NT2/D1 (cell line): ENCODE measurements at regions not wholly inside any gene's neighbourhood (a gene's known extent, or its start where the extent isn't known, plus 50 kb on each side); places are given as distances from the start of the nearest gene placed in this dataset.

Source experiments
- DNase-seq: peaks from one replicate; pipeline ENCODE4 v3.0.0-alpha.2; 2011; ENCODE audit warnings: low read depth, low spot score
- H3K27me3 ChIP-seq: 2 replicates; pipeline ENCODE4 v1.6.0; 2011; ENCODE audit warnings: mild to moderate bottlenecking; ENCODE audit not compliant: insufficient read length, insufficient read depth
- H3K36me3 ChIP-seq: 2 replicates; pipeline ENCODE4 v1.6.1; 2011; ENCODE audit warnings: mild to moderate bottlenecking, low read length, mixed read lengths; ENCODE audit not compliant: insufficient read depth, insufficient read length
- H3K4me1 ChIP-seq: 2 replicates; pipeline ENCODE4 v1.5.1; 2011; ENCODE audit not compliant: insufficient read depth, insufficient read length
- H3K4me3 ChIP-seq: 2 replicates; pipeline ENCODE4 v1.5.1; 2011; ENCODE audit warnings: low read depth; ENCODE audit not compliant: insufficient read length
- H3K9ac ChIP-seq: 2 replicates; pipeline ENCODE4 v1.6.0; 2011; ENCODE audit warnings: low read depth; ENCODE audit not compliant: insufficient read length
- H3K9me3 ChIP-seq: 2 replicates; pipeline ENCODE4 v1.5.1; 2011; ENCODE audit warnings: mild to moderate bottlenecking, low read length; ENCODE audit not compliant: insufficient read depth
- SUZ12 ChIP-seq: IDR thresholded peaks from 2 replicates; pipeline ENCODE4 v1.6.1; 2011; ENCODE audit not compliant: insufficient read length, insufficient read depth; ENCODE audit errors: extremely low read depth
- YY1 ChIP-seq: IDR thresholded peaks from 2 replicates; pipeline ENCODE4 v1.6.1; 2011; ENCODE audit not compliant: insufficient read length, insufficient read depth
- ZNF274 ChIP-seq: IDR thresholded peaks from 2 replicates; pipeline ENCODE4 v1.6.1; 2011; ENCODE audit warnings: mild to moderate bottlenecking, low read depth, low read length

GRCh38 chr21:28160378-28160777 is 832.3 kb downstream of the LTN1 start:
- H3K9me3 ChIP-seq: no peaks in the 10 kb centered on the region; the same call in 1 of the 2 replicates
- no peaks in the 10 kb centered on the region for H3K36me3 ChIP-seq
- no peaks in the 10 kb centered on the region for H3K4me1 ChIP-seq
- no peak overlapping the region for H3K9ac ChIP-seq
- no peaks in the 10 kb centered on the region for H3K27me3 ChIP-seq
- no peak for DNase-seq
- H3K4me3 ChIP-seq: no peak overlapping the region
- TF ChIP-seq ZNF274 (no peak), SUZ12 (no peak), YY1 (no peak)

- no peaks in the 10 kb centered on the region; the same call in 1 of the 2 replicates for H3K9me3 ChIP-seq
Observed at GRCh38 chr21:28159396-28159795, 833.3 kb downstream of the LTN1 start.

GRCh38 chr21:28156590-28156989 is 836.1 kb downstream of the LTN1 start:
- Histone ChIP-seq H3K4me1 (no peaks in the 10 kb centered on the region), H3K9ac (no peak overlapping the region), H3K9me3 (no peaks in the 10 kb centered on the region; the same call in 1 of the 2 replicates), H3K36me3 (no peaks in the 10 kb centered on the region), H3K4me3 (no peak overlapping the region), H3K27me3 (no peaks in the 10 kb centered on the region)
- TF ChIP-seq SUZ12: no peak
- TF ChIP-seq ZNF274: no peak
- no peak for TF ChIP-seq YY1
- DNase-seq: no peak

More at GRCh38 chr21:28159396-28159795, 833.3 kb downstream of the LTN1 start:
- Histone ChIP-seq H3K36me3 (no peaks in the 10 kb centered on the region), H3K4me1 (no peaks in the 10 kb centered on the region), H3K9ac (no peak overlapping the region), H3K4me3 (no peak overlapping the region), H3K27me3 (no peaks in the 10 kb centered on the region)
- TF ChIP-seq ZNF274 (no peak), YY1 (no peak), SUZ12 (no peak)
- no peak for DNase-seq

- DNase-seq: no peak
- TF ChIP-seq SUZ12: no peak
- TF ChIP-seq YY1: no peak
- no peak for TF ChIP-seq ZNF274
Observed at GRCh38 chr21:28154121-28154520, 838.6 kb downstream of the LTN1 start.

GRCh38 chr21:28152732-28153131 is 839.9 kb downstream of the LTN1 start:
- no peak for DNase-seq
- TF ChIP-seq ZNF274 (no peak), YY1 (no peak), SUZ12 (no peak)
- H3K27me3 ChIP-seq: no peaks in the 10 kb centered on the region
- peaks cover 2% of the 10 kb centered on the region for H3K4me1 ChIP-seq
- no peaks in the 10 kb centered on the region for H3K36me3 ChIP-seq
- H3K4me3 ChIP-seq: no peak overlapping the region
- no peak overlapping the region for H3K9ac ChIP-seq
- H3K9me3 ChIP-seq: no peaks in the 10 kb centered on the region

More at GRCh38 chr21:28154121-28154520, 838.6 kb downstream of the LTN1 start:
- Histone ChIP-seq H3K4me3 (no peak overlapping the region), H3K9ac (no peak overlapping the region), H3K27me3 (no peaks in the 10 kb centered on the region), H3K36me3 (no peaks in the 10 kb centered on the region), H3K4me1 (no peaks in the 10 kb centered on the region), H3K9me3 (no peaks in the 10 kb centered on the region)

GRCh38 chr21:28151758-28152157 is 840.9 kb downstream of the LTN1 start:
- DNase-seq: no peak
- no peak overlapping the region for H3K4me3 ChIP-seq
- TF ChIP-seq ZNF274 (no peak), YY1 (no peak), SUZ12 (no peak)

GRCh38 chr21:28150778-28151177 is 841.9 kb downstream of the LTN1 start:
- DNase-seq: no peak
- Histone ChIP-seq H3K9ac (no peak overlapping the region), H3K4me1 (peaks cover 2% of the 10 kb centered on the region), H3K9me3 (no peaks in the 10 kb centered on the region), H3K27me3 (no peaks in the 10 kb centered on the region), H3K4me3 (no peak overlapping the region), H3K36me3 (no peaks in the 10 kb centered on the region)
- TF ChIP-seq YY1 (no peak), SUZ12 (no peak), ZNF274 (no peak)

More at GRCh38 chr21:28151758-28152157, 840.9 kb downstream of the LTN1 start:
- H3K36me3 ChIP-seq: no peaks in the 10 kb centered on the region
- no peak overlapping the region for H3K9ac ChIP-seq
- H3K4me1 ChIP-seq: peaks cover 2% of the 10 kb centered on the region
- H3K27me3 ChIP-seq: no peaks in the 10 kb centered on the region
- H3K9me3 ChIP-seq: no peaks in the 10 kb centered on the region
